T-cell (primary cell): ENCODE measurements at regions not wholly inside any gene's neighbourhood (a gene's known extent, or its start where the extent isn't known, plus 50 kb on each side); places are given as distances from the start of the nearest gene placed in this dataset.

Experiments used
- ATAC-seq, 4 experiments: fragments of 200-7000 bp in 3 of 4; fragments of 150-1000 bp in 1 of 4; cut with Tn5 transposase; replicated peaks in 1 of 4; 1 replicate in 3 of 4; 2 replicates in 1 of 4; pipeline ENCODE4 v1.10.0; 2021; ENCODE audit warnings: moderate library complexity in 3 of 4, mild to moderate bottlenecking in 2 of 4, moderate number of reproducible peaks in 1 of 4
- CTCF ChIA-PET, 2 donors: fragments of 300-600 bp; sonication (Branson Sonifier 250); formaldehyde crosslinking; loops; one replicate each; lab custom pipeline; 2022; ENCODE audit warnings: antibody characterized with exemption in 2 of 2; lab: Charles Lee
- POLR2A ChIA-PET, 2 donors: fragments of 300-600 bp; sonication (Branson Sonifier 250); formaldehyde crosslinking; loops; one replicate each; lab custom pipeline; 2022; ENCODE audit warnings: antibody characterized with exemption in 2 of 2; lab: Charles Lee
- DNase-seq, 35 experiments: peaks; one replicate each; pipeline versions ENCODE4 v3.0.0 to v3.0.0-alpha.2; 2013 to 2023
- H3K27ac ChIP-seq: one replicate; pipeline ENCODE4 v1.5.1; 2013; ENCODE audit warnings: low read length
- H3K27me3 ChIP-seq, 2 experiments: replicated peaks in 1 of 2; 1 replicate in 1 of 2; 2 replicates in 1 of 2; pipeline versions ENCODE4 v1.6.1 to v1.7.0; 2013; ENCODE audit warnings: low read length in 1 of 2, mixed read lengths in 1 of 2; ENCODE audit not compliant: control insufficient read depth in 2 of 2, insufficient read depth in 2 of 2; ENCODE audit errors: extremely low read depth in 1 of 2
- H3K36me3 ChIP-seq, 2 donors: 1 replicate in 1 of 2; 2 replicates in 1 of 2; pipeline versions ENCODE4 v1.6.1 to v1.7.0; 2013; ENCODE audit warnings: low read length in 1 of 2; ENCODE audit not compliant: control insufficient read depth in 2 of 2, insufficient read depth in 1 of 2; ENCODE audit errors: extremely low read depth in 1 of 2
- H3K4me1 ChIP-seq, 2 experiments: 1 replicate in 1 of 2; 2 replicates in 1 of 2; pipeline versions ENCODE4 v1.6.1 to v1.7.0; 2013; ENCODE audit warnings: low read length in 2 of 2, mixed read lengths in 1 of 2; ENCODE audit not compliant: insufficient read depth in 2 of 2, control insufficient read depth in 1 of 2; ENCODE audit errors: extremely low read depth in 1 of 2
- H3K4me3 ChIP-seq, 2 donors: 1 replicate in 1 of 2; 2 replicates in 1 of 2; pipeline versions ENCODE4 v1.5.1 to v1.7.0; 2013; ENCODE audit warnings: mild to moderate bottlenecking in 2 of 2, low read length in 1 of 2, moderate library complexity in 1 of 2; ENCODE audit not compliant: control insufficient read depth in 1 of 2; ENCODE audit errors: extremely low read depth in 1 of 2
- H3K9me3 ChIP-seq: 2 replicates; pipeline ENCODE4 v1.7.0; 2013
- H3K27ac Mint-ChIP-seq, 2 donors: one replicate each; pipeline ENCODE4 v1.8.0; 2020 to 2021; ENCODE audit warnings: mild to moderate bottlenecking in 2 of 2, mixed read lengths in 2 of 2
- H3K27me3 Mint-ChIP-seq, 2 donors: one replicate each; pipeline ENCODE4 v1.8.0; 2021 to 2022; ENCODE audit warnings: mixed read lengths in 2 of 2
- H3K36me3 Mint-ChIP-seq: one replicate; pipeline ENCODE4 v1.8.0; 2021; ENCODE audit warnings: mixed read lengths
- H3K4me1 Mint-ChIP-seq, 3 donors: one replicate each; pipeline ENCODE4 v1.8.0; 2020 to 2022; ENCODE audit warnings: mixed read lengths in 3 of 3, mild to moderate bottlenecking in 1 of 3
- H3K4me3 Mint-ChIP-seq, 3 donors: one replicate each; pipeline ENCODE4 v1.8.0; 2020 to 2022; ENCODE audit warnings: mild to moderate bottlenecking in 3 of 3, mixed read lengths in 3 of 3, moderate library complexity in 3 of 3
- H3K9me3 Mint-ChIP-seq, 3 donors: one replicate each; pipeline ENCODE4 v1.8.0; 2020 to 2022; ENCODE audit warnings: mixed read lengths in 3 of 3
- WGBS: methylation state at CpG from one replicate; pipeline ENCODE4 v1.1.5; 2013; ENCODE audit warnings: missing lambda C conversion rate; ENCODE audit not compliant: insufficient coverage; 5-methylcytosine and 5-hydroxymethylcytosine counted together

DNA sequence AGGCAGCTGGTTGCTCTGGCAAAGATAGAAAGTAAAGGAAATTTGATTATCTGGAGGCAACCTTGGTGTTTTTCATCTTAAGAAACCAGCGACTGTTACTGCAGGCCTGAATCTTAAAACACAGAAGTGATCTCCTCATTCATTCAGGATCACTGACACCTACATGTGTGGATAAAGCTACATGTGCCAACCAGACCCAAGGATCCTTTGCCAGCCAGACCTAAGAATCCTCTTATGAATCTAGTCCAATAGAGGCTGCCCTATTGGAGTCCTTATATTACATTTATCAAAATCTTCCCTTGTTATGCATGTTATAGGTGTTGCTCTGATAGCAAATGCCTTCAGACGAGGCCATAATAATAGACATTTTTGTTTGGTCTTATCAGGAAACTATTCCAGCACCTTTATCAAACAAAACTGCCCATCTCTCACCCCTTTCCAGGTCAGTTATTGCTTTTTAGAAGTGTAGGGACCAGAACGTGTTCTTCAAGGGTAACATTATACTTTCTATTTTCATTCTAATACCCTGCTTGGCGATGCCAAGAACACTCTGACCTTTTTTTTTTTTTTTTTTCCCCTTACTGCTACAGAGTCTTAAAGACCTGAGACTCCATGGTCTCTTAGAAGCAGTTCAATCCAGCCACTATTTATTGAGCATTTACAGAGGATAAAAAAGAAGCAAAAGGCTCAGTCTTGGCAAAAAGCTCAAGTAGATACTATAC is 175.5 kb upstream of the PTBP2 start:
- 100% methylated on average over 1 of the region's 4 CpGs for WGBS
- H3K4me1 ChIP-seq: no peaks in the 10 kb centered on the region
- Mint-ChIP-seq H3K27me3 (no peaks in the 10 kb centered on the region), H3K4me3 (no peak overlapping the region), H3K36me3 (no peaks in the 10 kb centered on the region), H3K4me1 (no peaks in the 10 kb centered on the region), H3K9me3 (no peaks in the 10 kb centered on the region), H3K27ac (no peak overlapping the region)
- no peak overlapping the region for H3K27ac ChIP-seq
- ChIA-PET POLR2A (interaction anchor here in 1 of 2 donors (0.5 kb wide), 1 partner anchor 1588 kb away, joined by 13 read pairs; no protein-coding TSS in a partner anchor), CTCF (no interaction called here)
- H3K4me3 ChIP-seq: no peak overlapping the region
- no peaks in the 10 kb centered on the region for H3K9me3 ChIP-seq
- DNase-seq (no peak), ATAC-seq (no peak)
- H3K36me3 ChIP-seq: no peaks in the 10 kb centered on the region
- H3K27me3 ChIP-seq: no peaks in the 10 kb centered on the region

DNA sequence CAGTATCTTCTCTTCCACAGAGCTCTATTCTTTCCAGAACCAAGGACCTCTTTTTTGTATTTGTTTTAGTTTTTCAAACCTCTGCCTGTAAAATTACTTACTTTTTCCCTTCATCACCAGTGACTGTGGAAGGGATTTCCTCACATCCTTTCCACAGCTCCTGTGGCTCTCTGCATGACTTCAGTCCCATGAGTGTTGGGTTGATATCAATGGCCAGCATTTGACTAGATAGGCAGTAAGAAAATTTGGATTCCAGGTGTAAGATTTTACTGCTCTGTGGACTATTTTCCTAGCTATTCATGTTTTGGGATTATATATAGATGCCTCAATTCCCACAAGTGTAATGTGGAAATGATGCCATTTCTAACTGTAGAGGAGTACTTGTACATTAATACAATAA is 171.5 kb upstream of the PTBP2 start:
- no peak overlapping the region for H3K4me3 Mint-ChIP-seq
- no peaks in the 10 kb centered on the region for H3K36me3 ChIP-seq
- no peaks in the 10 kb centered on the region for H3K27me3 ChIP-seq
- no peak overlapping the region for H3K27ac ChIP-seq
- no peak overlapping the region for H3K4me3 ChIP-seq
- ChIA-PET CTCF (no interaction called here), POLR2A (no interaction called here)
- no peak overlapping the region for H3K27ac Mint-ChIP-seq
- H3K4me1 Mint-ChIP-seq: no peaks in the 10 kb centered on the region
- no peaks in the 10 kb centered on the region for H3K36me3 Mint-ChIP-seq
- H3K27me3 Mint-ChIP-seq: no peaks in the 10 kb centered on the region
- ATAC-seq: no peak
- H3K9me3 ChIP-seq: no peaks in the 10 kb centered on the region
- H3K4me1 ChIP-seq: no peaks in the 10 kb centered on the region
- no peak for DNase-seq
- H3K9me3 Mint-ChIP-seq: no peaks in the 10 kb centered on the region

DNA sequence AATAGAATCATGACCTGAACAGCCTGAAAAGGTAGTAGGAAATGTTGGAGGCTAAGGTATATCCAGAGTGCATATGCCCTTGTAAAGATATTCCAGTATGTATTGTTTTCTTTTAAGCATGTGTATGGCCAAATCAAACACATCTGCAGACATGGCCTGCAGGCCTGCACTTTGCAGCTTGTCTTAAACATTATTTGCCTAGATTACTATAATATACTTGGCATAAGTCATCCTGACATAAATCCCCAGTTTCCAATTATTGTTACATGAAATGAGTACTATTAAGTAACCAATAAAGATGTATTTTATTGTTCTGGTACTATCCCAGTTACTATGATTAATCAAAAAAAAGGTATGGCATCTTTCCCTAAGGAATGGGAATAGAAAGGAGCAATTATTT is 169.1 kb upstream of the PTBP2 start:
- H3K36me3 ChIP-seq: no peaks in the 10 kb centered on the region
- H3K4me1 ChIP-seq: no peaks in the 10 kb centered on the region
- no peak overlapping the region for H3K4me3 ChIP-seq
- ATAC-seq (no peak), DNase-seq (no peak)
- no peaks in the 10 kb centered on the region for H3K9me3 Mint-ChIP-seq
- H3K27me3 Mint-ChIP-seq: peaks cover 0 to 9% of the 10 kb centered on the region in 2 donors
- CTCF ChIA-PET: no interaction called here
- H3K4me3 Mint-ChIP-seq: no peak overlapping the region
- H3K27me3 ChIP-seq: no peaks in the 10 kb centered on the region
- POLR2A ChIA-PET: no interaction called here
- H3K36me3 Mint-ChIP-seq: no peaks in the 10 kb centered on the region
- H3K9me3 ChIP-seq: no peaks in the 10 kb centered on the region
- no peak overlapping the region for H3K27ac ChIP-seq
- H3K4me1 Mint-ChIP-seq: no peaks in the 10 kb centered on the region
- H3K27ac Mint-ChIP-seq: no peak overlapping the region

DNA sequence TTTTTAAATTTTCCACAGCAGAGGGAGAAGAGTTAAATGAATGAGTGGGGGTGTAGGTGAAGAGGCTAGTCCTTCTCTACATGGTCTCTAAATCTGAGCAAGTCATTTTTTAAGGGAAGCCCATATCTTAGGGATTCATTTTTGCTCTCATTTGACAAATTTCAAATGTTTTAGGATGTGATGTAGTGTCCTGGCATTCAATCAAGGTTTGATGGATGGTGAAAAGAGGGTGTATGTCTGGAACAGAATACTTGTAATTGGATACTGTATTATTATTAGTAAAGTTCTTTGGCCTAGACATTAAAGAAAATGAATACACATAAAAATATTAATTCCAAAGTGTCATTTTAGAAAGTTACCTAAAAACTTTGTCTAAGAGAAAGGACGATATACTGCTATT is 167.8 kb upstream of the PTBP2 start:
- Mint-ChIP-seq H3K4me1 (no peaks in the 10 kb centered on the region), H3K27me3 (peaks cover 0 to 9% of the 10 kb centered on the region in 2 donors), H3K36me3 (no peaks in the 10 kb centered on the region), H3K9me3 (no peaks in the 10 kb centered on the region), H3K4me3 (no peak overlapping the region), H3K27ac (no peak overlapping the region)
- H3K9me3 ChIP-seq: no peaks in the 10 kb centered on the region
- H3K27ac ChIP-seq: no peak overlapping the region
- ATAC-seq (no peak), DNase-seq (no peak)
- ChIA-PET POLR2A (no interaction called here), CTCF (no interaction called here)
- no peaks in the 10 kb centered on the region for H3K4me1 ChIP-seq
- no peaks in the 10 kb centered on the region for H3K36me3 ChIP-seq
- H3K4me3 ChIP-seq: no peak overlapping the region
- no CpG with 5 or more reads among the region's 1 CpG for WGBS
- H3K27me3 ChIP-seq: no peaks in the 10 kb centered on the region

DNA sequence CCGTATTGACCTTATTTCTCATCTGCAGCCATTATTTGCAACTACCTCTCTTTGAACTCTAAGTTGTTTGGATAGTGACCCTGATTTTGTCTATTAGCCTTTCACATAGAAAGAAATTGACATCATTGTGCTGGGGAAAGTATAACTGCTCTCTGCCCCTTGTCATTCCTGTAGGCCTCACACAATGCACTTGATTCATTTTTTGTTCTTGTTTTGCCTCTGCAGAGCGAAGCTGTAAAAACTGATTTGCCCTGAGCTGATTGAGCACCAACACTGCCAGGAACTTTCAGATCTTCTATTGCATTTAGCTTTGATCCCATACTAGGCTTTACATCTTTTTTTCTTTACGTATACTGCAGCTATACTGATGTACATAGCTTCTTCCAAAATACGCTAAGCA is 167.2 kb upstream of the PTBP2 start:
- Histone ChIP-seq H3K27me3 (no peaks in the 10 kb centered on the region), H3K4me1 (no peaks in the 10 kb centered on the region), H3K4me3 (no peak overlapping the region), H3K36me3 (no peaks in the 10 kb centered on the region), H3K9me3 (no peaks in the 10 kb centered on the region), H3K27ac (no peak overlapping the region)
- Mint-ChIP-seq H3K27ac (no peak overlapping the region), H3K36me3 (no peaks in the 10 kb centered on the region), H3K9me3 (no peaks in the 10 kb centered on the region), H3K27me3 (peaks cover 0 to 9% of the 10 kb centered on the region in 2 donors), H3K4me3 (no peak overlapping the region), H3K4me1 (no peaks in the 10 kb centered on the region)
- DNase-seq: no peak
- ChIA-PET POLR2A (no interaction called here), CTCF (no interaction called here)
- ATAC-seq: no peak
- WGBS: 83% methylated on average over 1 of the region's 4 CpGs

DNA sequence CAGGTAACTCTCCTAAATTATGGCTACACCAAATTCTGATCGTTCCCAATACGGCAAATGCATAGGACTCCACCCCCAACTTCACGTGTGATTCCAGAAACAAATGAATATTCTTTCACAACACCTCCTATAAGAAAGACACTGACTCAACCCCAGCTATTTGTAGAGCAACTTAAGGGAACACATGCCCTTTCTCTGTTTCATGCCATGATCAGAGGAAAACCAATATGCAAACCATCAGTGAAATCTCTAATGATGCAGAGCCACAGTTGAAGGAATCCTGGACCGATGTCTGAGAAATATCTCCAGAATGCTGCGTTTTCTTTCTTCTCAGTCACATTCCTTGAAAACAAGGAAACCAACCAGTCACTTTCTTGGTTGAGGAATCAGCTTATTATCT is 164.2 kb upstream of the PTBP2 start:
- Histone ChIP-seq H3K9me3 (no peaks in the 10 kb centered on the region), H3K4me1 (no peaks in the 10 kb centered on the region), H3K27me3 (no peaks in the 10 kb centered on the region), H3K27ac (no peak overlapping the region), H3K36me3 (no peaks in the 10 kb centered on the region), H3K4me3 (no peak overlapping the region)
- Mint-ChIP-seq H3K4me1 (no peaks in the 10 kb centered on the region), H3K27me3 (peaks cover 0 to 9% of the 10 kb centered on the region in 2 donors), H3K27ac (no peak overlapping the region), H3K9me3 (peaks cover 0 to 5% (median 0%) of the 10 kb centered on the region in 3 donors), H3K36me3 (no peaks in the 10 kb centered on the region), H3K4me3 (no peak overlapping the region)
- ATAC-seq (no peak), DNase-seq (no peak)
- ChIA-PET POLR2A (interaction anchor here in 1 of 2 donors (0.6 kb wide), 1 partner anchor 13 kb away, joined by 4 read pairs; no protein-coding TSS in a partner anchor), CTCF (interaction anchor here in 1 of 2 donors (0.6 kb wide), 1 partner anchor 36 kb away, joined by 7 read pairs; no protein-coding TSS in a partner anchor)
- 83% methylated on average over 5 of the region's 5 CpGs for WGBS
